Mucosa of gallbladder (tissue), 1 donor: ENCODE measurements at regions not wholly inside any gene's neighbourhood (a gene's known extent, or its start where the extent isn't known, plus 50 kb on each side); places are given as distances from the start of the nearest gene placed in this dataset.
"Not testable (repeated sequence)": the region's sequence is repeated elsewhere in the genome, so short reads cannot be mapped to it uniquely, and the experiment has no call there.

ENCODE experiments used
- DNase-seq: peaks from one replicate; pipeline ENCODE4 v3.0.0-alpha.2; 2020; ENCODE audit warnings: low spot score
- donor health status: DM: no; HTN: no; CAD: no.

- DNase-seq: no peak
These were observed 200.5 kb downstream of the FAT3 start for GRCh38 chr11:92425127-92425526.

DNA sequence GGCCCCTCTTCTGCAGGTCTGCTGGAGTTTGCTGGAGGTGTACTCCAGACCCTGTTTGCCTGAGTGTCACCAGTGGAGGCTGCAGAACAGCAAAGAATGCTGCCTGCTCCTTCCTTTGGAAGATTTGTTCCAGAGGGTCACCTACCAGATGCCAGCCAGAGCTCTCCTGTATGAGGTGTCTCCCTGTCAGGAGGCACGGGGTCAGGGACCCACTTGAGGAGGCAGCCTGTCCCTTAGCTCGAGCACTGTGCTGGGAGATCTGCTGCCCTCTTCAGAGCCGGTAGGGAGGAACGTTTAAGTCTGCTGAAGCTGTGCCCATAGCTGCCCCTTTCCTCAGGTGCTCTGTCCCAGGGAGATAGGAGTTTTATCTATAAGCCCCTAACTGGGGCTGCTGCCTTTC lies 207.9 kb downstream of the FAT3 start:
- no peak for DNase-seq

DNA sequence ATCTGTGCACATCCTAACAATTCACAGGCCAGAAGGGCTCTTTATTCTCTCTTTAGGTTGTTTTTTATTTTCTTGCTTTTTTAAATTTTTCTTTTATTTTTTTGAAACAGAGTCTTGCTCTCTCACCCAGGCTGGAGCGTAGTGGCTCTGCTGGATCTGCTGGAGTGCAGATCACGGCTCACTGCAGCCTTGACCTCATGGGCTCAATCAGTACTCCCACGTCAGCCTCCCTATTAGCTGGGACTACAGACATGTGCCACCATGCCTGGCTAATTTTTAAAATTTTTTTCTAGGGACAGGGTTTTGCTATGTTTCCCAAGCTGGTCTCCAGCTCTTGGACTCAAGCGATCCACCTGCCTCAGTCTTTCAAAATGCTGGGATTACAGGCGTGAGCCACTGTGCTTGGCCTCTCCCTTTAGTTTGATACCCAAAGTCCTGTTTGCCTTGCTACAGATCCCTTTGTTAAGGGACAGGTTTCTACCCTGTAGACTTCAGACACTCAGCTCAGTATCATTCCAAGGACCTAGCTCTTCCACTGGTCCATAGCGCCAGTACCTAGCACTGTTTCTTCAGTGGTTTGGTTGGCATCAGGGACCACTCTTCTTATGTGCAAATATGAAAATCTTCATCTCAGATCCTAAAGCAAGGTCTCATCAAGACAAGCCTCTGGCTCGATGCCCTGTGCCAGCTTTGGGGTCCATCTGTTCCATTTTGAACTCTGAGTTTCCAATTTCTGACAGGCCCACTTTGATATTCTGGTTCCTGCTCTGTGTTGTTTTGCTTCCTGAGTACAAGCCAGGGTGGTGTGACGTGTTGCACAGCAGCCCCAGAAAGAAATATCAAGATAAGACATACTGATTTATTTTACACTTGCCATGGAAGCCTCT lies 211.7 kb downstream of the FAT3 start:
- DNase-seq: no peak

- no peak for DNase-seq
These were observed 214.5 kb downstream of the FAT3 start for GRCh38 chr11:92439133-92439532.

DNA sequence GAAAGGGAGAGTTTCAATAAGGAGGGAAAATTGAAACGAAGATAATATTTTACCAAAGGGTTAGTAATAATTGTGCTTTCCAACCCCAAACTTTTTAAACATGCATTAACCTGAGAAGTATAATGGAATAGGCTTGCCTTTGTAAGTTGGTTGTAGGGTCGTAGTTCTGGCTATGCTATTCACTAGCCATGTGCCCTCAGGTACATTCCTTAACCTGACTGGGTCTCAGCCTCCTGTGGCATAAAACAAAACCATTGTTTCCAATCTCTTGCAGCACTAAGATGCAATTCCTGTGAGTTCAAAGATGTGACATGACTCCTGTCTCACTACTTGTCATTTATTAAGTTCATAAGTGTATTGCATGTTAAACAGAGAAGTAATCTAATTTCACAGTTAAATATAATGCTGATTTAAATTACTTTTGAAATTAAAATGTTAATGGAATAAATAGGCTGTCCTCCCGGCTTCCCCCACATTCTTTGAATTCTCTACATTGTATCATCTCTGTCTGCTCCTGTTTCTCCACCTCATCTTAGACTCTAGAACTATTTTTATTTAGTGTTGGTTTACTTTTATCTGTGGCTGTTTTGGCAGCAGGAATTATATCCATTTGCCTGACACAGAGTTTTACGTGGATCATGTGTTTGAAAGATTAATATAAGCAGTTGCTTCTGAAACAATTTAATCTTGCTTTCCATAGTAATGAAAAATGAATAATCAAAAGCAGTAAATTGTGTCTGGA lies 216.3 kb downstream of the FAT3 start:
- no peak for DNase-seq

DNA sequence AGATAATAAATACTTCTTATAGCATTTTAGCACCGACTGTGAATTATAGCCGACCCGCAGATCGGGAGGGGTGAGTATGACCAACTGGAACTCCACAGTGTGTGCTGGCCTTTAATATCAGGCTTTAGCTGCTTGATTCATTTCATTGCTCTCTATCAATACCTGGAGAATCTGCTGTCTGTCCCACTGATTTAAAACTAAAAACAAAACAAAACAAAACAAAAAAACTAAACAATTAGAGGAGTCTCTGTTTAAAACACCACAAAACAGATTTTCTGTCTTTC lies 216.8 kb downstream of the FAT3 start:
- DNase-seq: no peak

- DNase-seq: no peak
These were observed 218.6 kb downstream of the FAT3 start for GRCh38 chr11:92443199-92443598.

DNA sequence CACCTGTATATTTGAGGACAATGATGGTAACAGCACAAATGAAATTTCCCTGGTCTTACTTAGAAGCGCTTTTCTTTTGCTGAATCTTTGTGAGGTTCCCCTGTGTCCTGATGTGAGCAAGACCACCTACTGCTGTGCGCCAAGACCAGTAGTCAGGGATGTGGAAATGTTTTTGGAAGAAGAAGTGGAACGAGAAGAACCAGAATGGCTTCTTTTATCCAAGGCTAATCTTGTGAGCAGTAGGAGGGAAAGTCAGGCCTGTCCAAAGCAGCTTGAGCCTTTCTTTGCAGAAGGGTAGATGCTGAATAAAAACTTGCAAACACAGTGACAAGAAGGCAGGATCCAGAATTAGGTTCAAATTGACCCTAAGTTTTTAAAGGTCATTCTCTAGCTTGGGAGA lies 223.0 kb downstream of the FAT3 start:
- no peak for DNase-seq

DNA sequence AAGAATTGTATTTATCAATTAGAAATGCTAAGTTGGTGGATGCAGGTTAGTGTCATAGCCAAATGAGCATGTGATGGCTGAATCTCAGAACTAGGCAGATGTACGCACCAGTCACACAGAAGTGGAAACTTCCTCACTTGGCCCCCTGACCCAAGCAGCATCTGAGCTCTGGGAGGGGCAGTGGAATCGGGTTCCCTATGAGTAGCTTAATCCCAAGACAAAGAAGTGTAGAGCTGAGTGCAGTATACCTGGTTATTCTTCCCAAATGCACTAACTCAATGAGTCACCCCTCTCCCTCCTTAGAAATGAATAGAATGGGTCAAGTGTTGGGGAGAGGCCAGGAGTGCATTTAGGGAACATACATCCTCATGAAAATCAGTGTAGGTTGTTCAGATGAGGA lies 224.6 kb downstream of the FAT3 start:
- DNase-seq: no peak

- no peak for DNase-seq
These were observed 225.2 kb downstream of the FAT3 start for GRCh38 chr11:92449780-92450179.

DNA sequence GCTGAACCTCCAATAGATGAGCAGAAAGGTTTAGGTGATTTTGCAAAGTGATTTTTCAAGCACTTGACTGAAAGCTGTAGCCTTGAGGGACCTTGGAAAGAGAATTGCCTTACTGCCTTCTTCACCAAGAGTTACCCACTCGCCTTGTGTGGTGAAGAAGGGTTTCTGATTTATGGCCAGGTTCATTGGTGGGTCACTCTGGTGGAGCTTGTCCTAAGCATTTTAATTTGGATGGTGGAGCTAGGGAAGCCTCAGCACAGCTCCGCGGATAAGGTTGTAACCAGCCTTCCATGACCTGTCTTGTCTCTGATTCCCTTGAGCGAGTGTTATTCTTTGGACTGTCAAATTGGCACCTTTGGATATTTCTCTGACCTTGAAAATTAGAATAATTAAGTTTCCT lies 226.4 kb downstream of the FAT3 start:
- no peak for DNase-seq

DNA sequence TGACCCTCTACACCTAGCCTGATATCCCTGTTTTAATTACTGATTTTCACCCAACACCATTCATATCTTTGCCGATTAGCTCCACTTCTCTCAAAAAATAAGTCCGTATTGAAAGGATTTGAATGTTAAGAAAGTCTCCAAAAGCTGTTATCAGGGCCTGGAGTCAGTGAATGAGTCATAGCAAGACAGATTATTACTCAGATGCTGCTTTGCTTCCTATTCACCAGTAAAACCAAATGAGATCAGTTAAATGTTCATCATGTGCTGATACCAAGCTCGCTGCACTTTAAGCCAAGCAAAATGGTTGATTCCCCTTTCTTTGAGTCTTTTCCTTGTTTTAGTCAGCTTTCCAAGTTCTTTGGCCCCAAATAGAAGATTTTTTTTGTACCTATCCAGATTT lies 228.4 kb downstream of the FAT3 start:
- no peak for DNase-seq

GRCh38 chr11:92455210-92455790 lies 230.7 kb downstream of the FAT3 start:
- DNase-seq: no peak

DNA sequence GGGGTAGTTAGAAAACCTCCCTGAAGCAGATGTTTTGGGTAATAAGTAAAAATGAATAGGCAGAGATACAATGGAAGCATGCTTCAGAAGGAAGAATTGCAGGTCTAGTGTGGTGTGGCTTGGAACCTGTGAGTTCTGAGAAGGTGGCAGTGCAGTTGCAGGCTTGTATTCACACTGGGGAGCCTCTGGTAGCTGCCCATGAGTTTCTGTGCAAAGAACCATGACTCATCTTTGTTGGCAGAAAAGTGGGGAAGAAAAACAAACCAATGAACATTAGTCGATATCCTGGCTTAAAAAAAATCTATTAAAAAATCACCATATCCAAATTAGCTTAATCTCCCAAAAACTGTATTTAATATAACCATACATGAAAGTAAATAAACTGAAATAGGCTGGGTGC lies 232.6 kb downstream of the FAT3 start:
- DNase-seq: peak; percentile 16

DNA sequence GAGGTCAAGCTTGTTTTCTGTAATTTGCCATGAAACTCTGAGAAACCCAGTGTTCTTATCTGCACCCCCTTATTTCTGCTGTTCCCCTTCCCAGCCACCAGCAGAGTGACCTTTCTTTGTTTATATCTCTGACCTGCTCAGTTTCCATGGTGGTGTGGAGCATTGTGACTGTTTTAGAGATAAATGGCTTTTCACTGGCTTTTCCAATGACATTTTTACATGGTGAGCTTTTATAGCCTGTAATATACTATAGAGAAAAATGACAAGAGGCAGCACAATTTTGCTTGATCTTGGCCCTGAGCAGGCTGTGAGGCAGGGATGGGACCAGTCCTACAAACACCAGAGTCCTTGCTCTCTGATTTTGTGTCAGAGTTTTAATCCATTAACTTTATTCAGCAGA lies 233.9 kb downstream of the FAT3 start:
- DNase-seq: no peak

DNA sequence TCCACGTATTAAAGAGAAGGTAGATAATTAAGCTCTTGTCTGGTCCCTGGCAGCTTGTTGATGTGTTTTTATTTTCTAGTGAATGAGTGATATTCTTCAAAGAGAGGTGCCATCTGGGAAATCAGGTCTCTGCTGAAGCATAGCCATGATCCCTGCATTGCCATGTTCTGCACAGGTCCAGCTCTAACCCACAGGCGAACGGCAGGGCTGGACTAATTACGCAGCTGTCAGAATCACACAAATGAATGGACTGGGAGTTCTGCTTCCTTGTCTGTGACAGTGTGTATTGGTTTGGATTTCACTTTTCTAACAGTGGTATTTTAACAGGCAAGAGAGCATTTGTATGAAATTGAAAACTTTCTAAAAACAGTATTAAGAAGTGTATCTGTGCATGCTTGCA lies 235.6 kb downstream of the FAT3 start:
- DNase-seq: no peak

DNA sequence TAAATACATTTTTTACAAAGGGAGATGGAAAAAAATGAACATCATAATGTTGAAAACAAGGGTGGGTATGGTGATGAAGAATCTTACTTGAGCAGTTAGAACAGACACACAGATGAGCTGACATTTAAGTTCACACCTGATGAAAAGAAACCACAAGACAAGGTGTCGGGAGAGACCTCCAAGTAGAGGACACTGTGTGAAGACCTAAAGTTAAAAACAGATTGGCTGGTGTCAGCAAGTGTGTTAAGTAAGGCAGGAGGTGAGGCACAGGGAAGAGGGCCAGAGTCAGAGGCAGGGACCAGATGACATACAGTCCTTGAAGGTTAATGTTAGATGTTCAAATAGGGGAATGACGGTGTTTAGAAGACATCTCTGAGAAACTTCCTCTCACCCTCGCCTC lies 236.8 kb downstream of the FAT3 start:
- DNase-seq: no peak

DNA sequence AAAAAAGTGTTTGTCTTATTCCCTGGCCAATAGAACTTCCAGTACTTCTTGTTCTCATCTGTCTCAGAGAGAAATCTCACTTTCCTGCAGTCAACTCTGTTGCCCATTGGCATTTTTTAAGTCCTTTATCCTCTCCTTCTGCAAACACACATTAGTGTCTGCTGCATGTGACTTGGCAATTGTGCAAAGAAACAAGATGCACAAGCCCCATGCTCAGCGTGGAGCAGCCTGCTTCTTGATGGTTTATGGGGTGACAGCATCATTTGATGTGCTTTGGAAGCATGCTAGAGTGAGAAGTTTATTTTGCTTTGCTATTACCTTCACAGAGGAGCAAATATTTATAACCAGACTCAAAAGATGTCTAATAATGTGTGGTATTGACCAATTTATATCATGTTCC lies 238.2 kb downstream of the FAT3 start:
- no peak for DNase-seq

GRCh38 chr11:92464822-92465221 lies 240.2 kb downstream of the FAT3 start:
- no peak for DNase-seq

DNA sequence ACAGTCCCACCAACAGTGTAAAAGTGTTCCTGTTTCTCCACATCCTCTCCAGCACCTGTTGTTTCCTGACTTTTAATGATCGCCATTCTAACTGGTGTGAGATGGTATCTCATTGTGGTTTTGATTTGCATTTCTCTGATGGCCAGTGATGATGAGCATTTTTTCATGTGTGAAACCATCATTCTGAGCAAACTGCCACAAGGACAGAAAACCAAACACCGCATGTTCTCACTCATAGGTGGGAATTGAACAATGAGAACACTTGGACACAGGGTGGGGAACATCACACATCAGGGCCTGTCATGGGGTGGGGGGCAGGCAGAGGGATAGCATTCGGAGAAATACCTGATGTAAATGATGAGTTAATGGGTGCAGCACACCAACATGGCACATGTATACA lies 240.8 kb downstream of the FAT3 start:
- DNase-seq: not testable (repeated sequence)

DNA sequence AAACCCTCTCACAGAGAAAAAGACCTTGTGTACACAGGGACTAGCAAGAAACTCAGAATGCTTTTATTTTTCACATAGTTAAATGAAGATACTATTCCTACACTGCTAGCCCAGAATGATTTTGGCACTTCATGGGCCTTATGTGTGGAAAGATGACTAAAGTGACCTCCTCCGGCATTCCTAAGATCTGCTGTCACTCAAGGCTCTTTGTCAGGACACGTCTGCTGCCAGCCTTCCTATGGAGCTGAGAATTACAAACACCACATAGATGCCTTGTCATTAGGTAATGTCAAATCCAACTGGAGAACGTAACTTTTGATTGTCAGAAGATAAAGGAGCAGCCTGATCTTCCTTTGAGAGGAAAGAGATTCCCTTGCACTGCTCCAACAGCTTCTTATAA lies 249.1 kb downstream of the FAT3 start:
- DNase-seq: no peak

DNA sequence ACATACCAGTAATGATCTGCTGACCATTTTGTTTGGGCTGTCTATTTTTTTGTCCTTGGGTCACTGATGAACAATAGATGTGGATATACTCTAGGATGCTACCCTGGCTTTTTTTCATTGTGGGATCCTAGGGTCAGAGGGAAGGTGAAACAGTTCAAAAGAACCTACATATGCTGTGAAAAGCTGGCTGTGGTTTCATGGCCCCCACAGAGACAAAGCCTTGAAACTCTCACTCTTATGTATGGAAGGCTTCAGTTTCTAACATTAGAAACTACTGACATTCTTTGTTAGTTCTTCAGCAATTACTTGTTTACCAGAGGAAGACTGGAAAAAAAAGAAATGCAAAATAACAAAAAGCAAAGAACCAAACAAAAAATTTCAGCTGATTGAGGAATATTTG lies 250.7 kb downstream of the FAT3 start:
- no peak for DNase-seq

GRCh38 chr11:92475819-92476218 lies 251.2 kb downstream of the FAT3 start:
- no peak for DNase-seq
